PC-9 (cell line): ENCODE measurements at regions not wholly inside any gene's neighbourhood (a gene's known extent, or its start where the extent isn't known, plus 50 kb on each side); places are given as distances from the start of the nearest gene placed in this dataset.

Experiments
- BruUV-seq: library from RNA; stranded (reverse); fragments of 400-500 nt; replicated peaks from 2 replicates; lab custom pipeline; 2021; lab: Mats Ljungman, UMichigan
- CTCF ChIA-PET: fragments of 300-600 bp; sonication (Branson Sonifier 250); formaldehyde crosslinking; loops from one replicate; lab custom pipeline; 2022; ENCODE audit warnings: antibody characterized with exemption; lab: Charles Lee
- POLR2A ChIA-PET: fragments of 300-600 bp; sonication (Branson Sonifier 250); formaldehyde crosslinking; loops from one replicate; lab custom pipeline; 2022; ENCODE audit warnings: antibody characterized with exemption; ENCODE audit not compliant: unreplicated experiment; lab: Charles Lee
- DNase-seq, 2 experiments: peaks; one replicate each; pipeline versions ENCODE4 v3.0.0 to v3.0.0-alpha.2; 2015 to 2022; ENCODE audit warnings: mixed read lengths in 1 of 2
- H2AFZ ChIP-seq: fragments of 200-600 bp; sonication (generic); 2 replicates; pipeline ENCODE4 v1.8.1; 2017; ENCODE audit warnings: antibody characterized with exemption
- H3F3A ChIP-seq: fragments of 200-600 bp; sonication (generic); 2 replicates; pipeline ENCODE4 v1.8.1; 2017; ENCODE audit warnings: antibody characterized with exemption, mild to moderate bottlenecking, low read depth; ENCODE audit not compliant: insufficient read depth
- H3K27ac ChIP-seq: fragments of 200-600 bp; sonication (generic); 2 replicates; pipeline ENCODE4 v1.6.1; 2016; ENCODE audit warnings: mixed run types
- H3K27me3 ChIP-seq: fragments of 200-600 bp; sonication (generic); 2 replicates; pipeline ENCODE4 v1.6.1; 2016; ENCODE audit warnings: low read depth, mixed run types; ENCODE audit not compliant: insufficient read depth
- H3K36me3 ChIP-seq: fragments of 200-600 bp; sonication (generic); 2 replicates; pipeline ENCODE4 v1.6.1; 2016; ENCODE audit warnings: low read depth, mixed run types
- H3K4me1 ChIP-seq: fragments of 200-600 bp; sonication (generic); replicated peaks from 2 replicates; pipeline ENCODE4 v1.6.1; 2016; ENCODE audit warnings: mixed run types; ENCODE audit not compliant: insufficient read depth
- H3K4me2 ChIP-seq: fragments of 200-600 bp; sonication (generic); 2 replicates; pipeline ENCODE4 v1.6.1; 2017; ENCODE audit warnings: mixed run types
- H3K4me3 ChIP-seq: fragments of 200-600 bp; sonication (generic); 2 replicates; pipeline ENCODE4 v1.6.1; 2016; ENCODE audit warnings: mixed run types
- H3K79me2 ChIP-seq: fragments of 200-600 bp; sonication (generic); 2 replicates; pipeline ENCODE4 v1.6.1; 2017; ENCODE audit warnings: low read depth, mixed run types
- H3K9me2 ChIP-seq: fragments of 200-600 bp; sonication (generic); 2 replicates; pipeline ENCODE4 v1.8.1; 2017; ENCODE audit warnings: mild to moderate bottlenecking; ENCODE audit not compliant: insufficient read depth
- H3K9me3 ChIP-seq: fragments of 200-600 bp; sonication (generic); 2 replicates; pipeline ENCODE4 v1.8.1; 2016; ENCODE audit warnings: low read depth; ENCODE audit not compliant: insufficient read depth
- H4K20me1 ChIP-seq: fragments of 200-600 bp; sonication (generic); 2 replicates; pipeline ENCODE4 v1.8.1; 2017; ENCODE audit not compliant: insufficient read depth
- CTCF ChIP-seq: fragments of 200-600 bp; sonication (generic); conservative IDR thresholded peaks from 2 replicates; pipeline ENCODE4 v1.6.1; 2017; ENCODE audit warnings: mixed run types, antibody characterized with exemption, mild to moderate bottlenecking, moderate library complexity
- EZH2 ChIP-seq: fragments of 200-600 bp; sonication (generic); IDR thresholded peaks from 2 replicates; pipeline ENCODE4 v1.8.0; 2017; ENCODE audit warnings: antibody characterized with exemption, low read depth
- intact Hi-C: fragments of 100-400 bp; cut with micrococcal nuclease; formaldehyde crosslinking; loops from one replicate; pipeline ENCODE4 v1.10.0; 2022; ENCODE audit not compliant: unreplicated experiment

GRCh38 chr2:55781542-55781941 lies 87.9 kb upstream of the PNPT1 start:
- ChIA-PET POLR2A (no interaction called here), CTCF (no interaction called here)
- Histone ChIP-seq H3K9me2 (no peaks in the 10 kb centered on the region; the same call in none of the 2 replicates), H3K79me2 (no peaks in the 10 kb centered on the region), H3K4me2 (no peak overlapping the region), H3K9me3 (peaks cover 4% of the 10 kb centered on the region; the same call in 1 of the 2 replicates), H3K4me3 (no peak overlapping the region), H3K27ac (no peak overlapping the region), H3K36me3 (no peaks in the 10 kb centered on the region), H3K27me3 (no peaks in the 10 kb centered on the region), H4K20me1 (no peaks in the 10 kb centered on the region), H3K4me1 (peaks cover 15% of the 10 kb centered on the region), H2AFZ (no peak overlapping the region), H3F3A (0 out of 2 replicates have a peak, but pooled peaks cover 4% of the 10 kb centered on the region)
- intact Hi-C loops, result loop anchor here (2.0 kb wide), 1 partner anchor 81 kb away; no protein-coding TSS in a partner anchor
- DNase-seq, result no peak
- no peak for TF ChIP-seq EZH2
- no peak for TF ChIP-seq CTCF
- BruUV-seq, result no TSS peak

- Histone ChIP-seq H3K36me3 (no peaks in the 10 kb centered on the region), H3K9me3 (peaks cover 4% of the 10 kb centered on the region; the same call in 1 of the 2 replicates), H3K27me3 (no peaks in the 10 kb centered on the region), H3K4me3 (no peak overlapping the region), H2AFZ (no peak overlapping the region), H4K20me1 (no peaks in the 10 kb centered on the region), H3F3A (0 out of 2 replicates have a peak, but pooled peaks cover 4% of the 10 kb centered on the region), H3K9me2 (no peaks in the 10 kb centered on the region; the same call in none of the 2 replicates), H3K27ac (no peak overlapping the region), H3K4me1 (peaks cover 15% of the 10 kb centered on the region), H3K4me2 (no peak overlapping the region), H3K79me2 (no peaks in the 10 kb centered on the region)
- no peak for DNase-seq
- ChIA-PET POLR2A (no interaction called here), CTCF (interaction anchor here (1.2 kb wide), 1 partner anchor 181 kb away, joined by 3 read pairs; no protein-coding TSS in a partner anchor)
- TF ChIP-seq CTCF, result no peak
- TF ChIP-seq EZH2, result no peak
- BruUV-seq, result no TSS peak
- intact Hi-C loops, result loop anchor here (2.0 kb wide), 1 partner anchor 82 kb away; no protein-coding TSS in a partner anchor
These were observed 87.1 kb upstream of the PNPT1 start for GRCh38 chr2:55780697-55781096.

GRCh38 chr2:55779459-55780421 lies 86.1 kb upstream of the PNPT1 start:
- 0 out of 2 replicates have a peak, but pooled peaks cover 4% of the 10 kb centered on the region for H3F3A ChIP-seq
- BruUV-seq, result TSS peak; percentile 86
- peak; percentile 60 to 87 for DNase-seq
- H2AFZ ChIP-seq, result peak overlapping the region; percentile 4; the same call in 1 of the 2 replicates
- peaks cover 4% of the 10 kb centered on the region; the same call in 1 of the 2 replicates for H3K9me3 ChIP-seq
- POLR2A ChIA-PET, result no interaction called here
- no peak for TF ChIP-seq EZH2
- no peak for TF ChIP-seq CTCF
- no peaks in the 10 kb centered on the region for H3K36me3 ChIP-seq
- intact Hi-C loops, result loop anchor here (2.0 kb wide), 1 partner anchor 83 kb away; no protein-coding TSS in a partner anchor
- H3K4me1 ChIP-seq, result peaks cover 15% of the 10 kb centered on the region
- H3K4me2 ChIP-seq, result peak overlapping the region; percentile 26
- H3K27me3 ChIP-seq, result no peaks in the 10 kb centered on the region
- CTCF ChIA-PET, result interaction anchor here (1.2 kb wide), 1 partner anchor 182 kb away, joined by 3 read pairs; no protein-coding TSS in a partner anchor
- no peaks in the 10 kb centered on the region for H4K20me1 ChIP-seq
- no peak overlapping the region for H3K4me3 ChIP-seq
- H3K9me2 ChIP-seq, result no peaks in the 10 kb centered on the region; the same call in none of the 2 replicates
- H3K79me2 ChIP-seq, result no peaks in the 10 kb centered on the region
- 0 out of 2 replicates have a peak overlapping the region, but pooled peaks have one; percentile 9 for H3K27ac ChIP-seq
